Keratinocyte (primary cell): ENCODE measurements at regions not wholly inside any gene's neighbourhood (a gene's known extent, or its start where the extent isn't known, plus 50 kb on each side); places are given as distances from the start of the nearest gene placed in this dataset.

Experiments
- DNase-seq: peaks from one replicate; pipeline ENCODE4 v3.0.0-alpha.2; 2011; ENCODE audit warnings: low read depth, missing footprints, low spot score
- FAIRE-seq: peaks from 2 replicates; lab custom pipeline; 2011; peaks lifted over from hg19 to GRCh38; lab: Jason Lieb, UNC
- H2AFZ ChIP-seq: 2 replicates; pipeline ENCODE4 v1.6.0; 2012; ENCODE audit warnings: low read length, control low read depth, inconsistent platforms; ENCODE audit not compliant: control insufficient read depth
- H3K27ac ChIP-seq: 2 replicates; pipeline ENCODE4 v1.5.1; 2011; ENCODE audit warnings: low read length; ENCODE audit not compliant: control insufficient read depth, insufficient read depth
- H3K27me3 ChIP-seq: 3 replicates; pipeline ENCODE4 v1.6.0; 2011; ENCODE audit warnings: low read length; ENCODE audit not compliant: control insufficient read depth, insufficient read depth; ENCODE audit errors: extremely low read depth
- H3K36me3 ChIP-seq, 2 experiments: 2 replicates in 1 of 2; 3 replicates in 1 of 2; pipeline ENCODE4 v1.5.1; 2011; ENCODE audit warnings: low read length in 2 of 2, mild to moderate bottlenecking in 1 of 2; ENCODE audit not compliant: control insufficient read depth in 2 of 2, insufficient read depth in 2 of 2; ENCODE audit errors: extremely low read depth in 1 of 2
- H3K4me1 ChIP-seq: 3 replicates; pipeline ENCODE4 v1.5.1; 2011; ENCODE audit warnings: low read length; ENCODE audit not compliant: control insufficient read depth, insufficient read depth; ENCODE audit errors: extremely low read depth
- H3K4me2 ChIP-seq: 3 replicates; pipeline ENCODE4 v1.6.0; 2011; ENCODE audit warnings: low read depth, low read length; ENCODE audit not compliant: control insufficient read depth, insufficient read depth; ENCODE audit errors: extremely low read depth
- H3K4me3 ChIP-seq, 3 experiments: fragments of 200-600 bp in 1 of 3; sonication (generic) in 1 of 3; 2 replicates in 2 of 3; 3 replicates in 1 of 3; pipeline ENCODE4 v1.5.1; 2011 to 2016; ENCODE audit warnings: low read length in 3 of 3, mild to moderate bottlenecking in 3 of 3, control low read depth in 2 of 3, inconsistent platforms in 1 of 3, low read depth in 1 of 3, mixed read lengths in 1 of 3, mixed run types in 1 of 3, moderate library complexity in 1 of 3; ENCODE audit not compliant: control insufficient read depth in 2 of 3, insufficient read depth in 2 of 3; ENCODE audit errors: extremely low read depth in 1 of 3
- H3K79me2 ChIP-seq: 2 replicates; pipeline ENCODE4 v1.6.0; 2012; ENCODE audit warnings: low read length; ENCODE audit not compliant: control insufficient read depth, insufficient read depth
- H3K9ac ChIP-seq: 3 replicates; pipeline ENCODE4 v1.6.0; 2011; ENCODE audit warnings: low read length; ENCODE audit not compliant: control insufficient read depth, insufficient read depth; ENCODE audit errors: extremely low read depth
- H3K9me1 ChIP-seq: 3 replicates; pipeline ENCODE4 v1.6.0; 2011; ENCODE audit warnings: low read length; ENCODE audit not compliant: control insufficient read depth, insufficient read depth; ENCODE audit errors: extremely low read depth
- H3K9me3 ChIP-seq: 2 replicates; pipeline ENCODE4 v1.5.1; 2012; ENCODE audit warnings: low read depth, low read length; ENCODE audit not compliant: control insufficient read depth
- H4K20me1 ChIP-seq: 3 replicates; pipeline ENCODE4 v1.6.0; 2011; ENCODE audit warnings: low read length; ENCODE audit not compliant: control insufficient read depth, insufficient read depth; ENCODE audit errors: extremely low read depth
- CTCF ChIP-seq, 3 experiments: IDR thresholded peaks in 1 of 3; conservative IDR thresholded peaks in 1 of 3; optimal IDR thresholded peaks in 1 of 3; 2 replicates in 2 of 3; 3 replicates in 1 of 3; pipeline versions ENCODE3 to v1.5.1; 2011; ENCODE audit warnings: low read length in 3 of 3, mild to moderate bottlenecking in 3 of 3, moderate library complexity in 2 of 3, control low read depth in 1 of 3, inconsistent platforms in 1 of 3; ENCODE audit not compliant: insufficient read depth in 2 of 3; ENCODE audit errors: extremely low read depth in 1 of 3
- EZH2 ChIP-seq: IDR thresholded peaks from one replicate; pipeline ENCODE4 v1.6.1; 2012; ENCODE audit warnings: inconsistent platforms, mild to moderate bottlenecking, low read length, moderate library complexity
- dilution Hi-C: fragments of 300-500 bp; cut with MboI; formaldehyde crosslinking; loops from one replicate; pipeline ENCODE4 v1.7.0; 2020; ENCODE audit warnings: low sequenced_read_pairs; ENCODE audit not compliant: extremely low pct_ligation_motif_present

GRCh38 chr2:75251896-75252295, 52.6 kb upstream of the TACR1 start:
- H2AFZ ChIP-seq, result no peak overlapping the region
- H3K27me3 ChIP-seq, result no peaks in the 10 kb centered on the region
- dilution Hi-C loops, result no loop called here
- no peaks in the 10 kb centered on the region for H3K36me3 ChIP-seq
- no peak overlapping the region for H3K4me3 ChIP-seq
- DNase-seq (no peak), FAIRE-seq (no peak)
- no peaks in the 10 kb centered on the region for H3K79me2 ChIP-seq
- H3K9me3 ChIP-seq, result no peaks in the 10 kb centered on the region
- no peak overlapping the region for H3K4me2 ChIP-seq
- TF ChIP-seq EZH2, result no peak
- no peak for TF ChIP-seq CTCF (optimal IDR thresholded peaks at IDR 0.05 in 1 of 3, IDR thresholded peaks at IDR 0.05 in 1 of 3, conservative IDR thresholded peaks at IDR 0.05 in 1 of 3; ENCODE audit: extremely low read depth in 1 of 3, insufficient read depth in 2 of 3, low read length in 3 of 3)
- no peaks in the 10 kb centered on the region for H3K4me1 ChIP-seq
- no peak overlapping the region for H3K27ac ChIP-seq
- no peak overlapping the region for H3K9ac ChIP-seq
- no peaks in the 10 kb centered on the region for H3K9me1 ChIP-seq
- no peaks in the 10 kb centered on the region for H4K20me1 ChIP-seq
